ENCODE measurements at regions not wholly inside any gene's neighbourhood (a gene's known extent, or its start where the extent isn't known, plus 50 kb on each side); places are given as distances from the start of the nearest gene placed in this dataset.
"Not testable (repeated sequence)": the region's sequence is repeated elsewhere in the genome, so short reads cannot be mapped to it uniquely, and the experiment has no call there.

GRCh38 chr6:169976301-169977081 lies 225.1 kb downstream of the ERMARD start:
- Histone ChIP-seq H3K4me1 (no peaks in the 10 kb centered on the region), H3K4me3 (no peak overlapping the region), H3K27ac (no peak overlapping the region), H3K36me3 (no peaks in the 10 kb centered on the region), H3K27me3 (no peaks in the 10 kb centered on the region), H3K9me3 (no peaks in the 10 kb centered on the region)
- TF ChIP-seq, protein P1, sequence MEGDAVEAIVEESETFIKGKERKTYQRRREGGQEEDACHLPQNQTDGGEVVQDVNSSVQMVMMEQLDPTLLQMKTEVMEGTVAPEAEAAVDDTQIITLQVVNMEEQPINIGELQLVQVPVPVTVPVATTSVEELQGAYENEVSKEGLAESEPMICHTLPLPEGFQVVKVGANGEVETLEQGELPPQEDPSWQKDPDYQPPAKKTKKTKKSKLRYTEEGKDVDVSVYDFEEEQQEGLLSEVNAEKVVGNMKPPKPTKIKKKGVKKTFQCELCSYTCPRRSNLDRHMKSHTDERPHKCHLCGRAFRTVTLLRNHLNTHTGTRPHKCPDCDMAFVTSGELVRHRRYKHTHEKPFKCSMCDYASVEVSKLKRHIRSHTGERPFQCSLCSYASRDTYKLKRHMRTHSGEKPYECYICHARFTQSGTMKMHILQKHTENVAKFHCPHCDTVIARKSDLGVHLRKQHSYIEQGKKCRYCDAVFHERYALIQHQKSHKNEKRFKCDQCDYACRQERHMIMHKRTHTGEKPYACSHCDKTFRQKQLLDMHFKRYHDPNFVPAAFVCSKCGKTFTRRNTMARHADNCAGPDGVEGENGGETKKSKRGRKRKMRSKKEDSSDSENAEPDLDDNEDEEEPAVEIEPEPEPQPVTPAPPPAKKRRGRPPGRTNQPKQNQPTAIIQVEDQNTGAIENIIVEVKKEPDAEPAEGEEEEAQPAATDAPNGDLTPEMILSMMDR (IDR thresholded peaks at IDR 0.05), result no peak
- intact Hi-C loops (cut with DNase I), result no loop called here
- peak in 1 of 2 donors; percentile 5 for DNase-seq (ENCODE audit: low spot score in 2 of 2)

DNA sequence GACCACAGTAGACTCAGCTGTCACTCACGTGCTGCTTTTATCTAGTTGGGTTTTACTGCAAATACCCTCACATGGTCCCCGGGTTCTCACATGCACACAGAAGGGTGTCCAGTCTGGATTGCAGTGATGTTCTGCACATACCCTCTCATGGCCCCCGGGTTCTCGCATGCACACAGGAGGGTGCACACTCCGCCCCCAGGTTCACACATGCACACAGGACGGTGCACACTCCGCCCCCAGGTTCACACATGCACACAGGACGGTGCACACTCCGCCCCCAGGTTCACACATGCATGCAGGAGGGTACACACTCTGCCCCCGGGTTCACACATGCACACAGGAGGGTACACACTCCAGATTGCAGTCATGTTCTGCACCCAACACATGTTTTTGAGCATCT lies 224.3 kb downstream of the ERMARD start:
- TF ChIP-seq, protein P1 (IDR thresholded peaks at IDR 0.05), result no peak
- Histone ChIP-seq H3K36me3 (no peaks in the 10 kb centered on the region), H3K27me3 (no peaks in the 10 kb centered on the region), H3K4me1 (no peaks in the 10 kb centered on the region), H3K27ac (no peak overlapping the region), H3K4me3 (no peak overlapping the region), H3K9me3 (no peaks in the 10 kb centered on the region)
- intact Hi-C loops (cut with DNase I), result no loop called here
- DNase-seq (ENCODE audit: low spot score in 2 of 2), result no peak

DNA sequence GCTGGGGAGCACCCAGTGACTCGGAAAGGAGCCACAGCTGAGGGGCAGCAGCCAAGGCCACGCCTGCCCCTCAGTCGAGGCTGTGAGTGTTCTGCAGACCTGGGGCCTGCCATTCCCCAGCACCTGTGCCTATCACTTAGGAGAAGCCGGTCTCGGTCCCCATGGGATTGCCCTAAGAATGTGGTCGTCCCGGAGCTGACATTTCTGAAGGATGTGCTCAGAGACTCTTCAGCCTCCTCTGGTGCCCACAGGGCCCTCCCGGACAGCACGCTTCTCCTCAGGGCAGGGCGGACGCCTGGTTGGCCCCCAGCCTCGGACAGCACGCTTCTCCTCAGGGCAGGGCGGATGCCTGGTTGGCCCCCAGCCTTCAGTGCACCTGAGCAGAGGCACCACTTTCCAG lies 223.9 kb downstream of the ERMARD start:
- TF ChIP-seq, protein P1 (IDR thresholded peaks at IDR 0.05), result no peak
- H3K4me1 ChIP-seq, result no peaks in the 10 kb centered on the region
- no peak overlapping the region for H3K4me3 ChIP-seq
- intact Hi-C loops (cut with DNase I), result no loop called here
- peak in 1 of 2 donors; percentile 5 for DNase-seq (ENCODE audit: low spot score in 2 of 2)
- no peak overlapping the region for H3K27ac ChIP-seq
- H3K9me3 ChIP-seq, result no peaks in the 10 kb centered on the region
- H3K27me3 ChIP-seq, result no peaks in the 10 kb centered on the region
- H3K36me3 ChIP-seq, result no peaks in the 10 kb centered on the region

GRCh38 chr6:169974663-169975062 lies 223.2 kb downstream of the ERMARD start:
- Histone ChIP-seq H3K27me3 (no peaks in the 10 kb centered on the region), H3K9me3 (no peaks in the 10 kb centered on the region), H3K4me1 (no peaks in the 10 kb centered on the region), H3K36me3 (no peaks in the 10 kb centered on the region), H3K27ac (no peak overlapping the region), H3K4me3 (no peak overlapping the region)
- intact Hi-C loops (cut with DNase I), result no loop called here
- TF ChIP-seq, protein P1 (IDR thresholded peaks at IDR 0.05), result no peak
- peak in 1 of 2 donors; percentile 7 for DNase-seq (ENCODE audit: low spot score in 2 of 2)

- H3K4me3 ChIP-seq; H3K36me3 ChIP-seq; H3K27ac ChIP-seq; H3K9me3 ChIP-seq; intact Hi-C loops (cut with DNase I); H3K27me3 ChIP-seq; H3K4me1 ChIP-seq: not testable (repeated sequence)
- DNase-seq (ENCODE audit: low spot score in 2 of 2), result peak; percentile 1 to 44
Observed at GRCh38 chr6:169973588-169974467, 222.4 kb downstream of the ERMARD start.

GRCh38 chr6:169972736-169973135 lies 221.3 kb downstream of the ERMARD start:
- no peak overlapping the region for H3K27ac ChIP-seq
- no peaks in the 10 kb centered on the region for H3K4me1 ChIP-seq
- intact Hi-C loops (cut with DNase I), result no loop called here
- TF ChIP-seq, protein P1 (IDR thresholded peaks at IDR 0.05), result no peak
- no peak for DNase-seq (ENCODE audit: low spot score in 2 of 2)
- no peak overlapping the region for H3K4me3 ChIP-seq
- no peaks in the 10 kb centered on the region for H3K27me3 ChIP-seq
- no peaks in the 10 kb centered on the region for H3K36me3 ChIP-seq
- no peaks in the 10 kb centered on the region for H3K9me3 ChIP-seq
